NCI-H1436 (cell line): ENCODE measurements at regions not wholly inside any gene's neighbourhood (a gene's known extent, or its start where the extent isn't known, plus 50 kb on each side); places are given as distances from the start of the nearest gene placed in this dataset.

Experiments used
- DNase-seq: peaks from one replicate; lab custom pipeline; 2025; lab: John Stamatoyannopoulos, UW

- DNase-seq: peak; percentile 58
Observed at GRCh38 chr3:74347563-74348268, 266.7 kb downstream of the CNTN3 start.

- DNase-seq: no peak
Observed at GRCh38 chr3:74346896-74347295, 267.6 kb downstream of the CNTN3 start.

- DNase-seq: no peak
Observed at GRCh38 chr3:74345701-74346100, 268.8 kb downstream of the CNTN3 start.

GRCh38 chr3:74344865-74345440 is 269.5 kb downstream of the CNTN3 start:
- DNase-seq: no peak

GRCh38 chr3:74343391-74343790 is 271.1 kb downstream of the CNTN3 start:
- no peak for DNase-seq

- no peak for DNase-seq
Observed at GRCh38 chr3:74338998-74339397, 275.5 kb downstream of the CNTN3 start.

- DNase-seq: no peak
Observed at GRCh38 chr3:74332165-74332564, 282.3 kb downstream of the CNTN3 start.

GRCh38 chr3:74331711-74332110 is 282.7 kb downstream of the CNTN3 start:
- no peak for DNase-seq

GRCh38 chr3:74329096-74329495 is 285.4 kb downstream of the CNTN3 start:
- DNase-seq: no peak

- DNase-seq: no peak
Observed at GRCh38 chr3:74328435-74328834, 286.0 kb downstream of the CNTN3 start.

- no peak for DNase-seq
Observed at GRCh38 chr3:74315291-74315690, 299.2 kb downstream of the CNTN3 start.

- DNase-seq: no peak
Observed at GRCh38 chr3:74314696-74315095, 299.8 kb downstream of the CNTN3 start.

GRCh38 chr3:74309716-74310115 is 304.7 kb downstream of the CNTN3 start:
- DNase-seq: no peak

GRCh38 chr3:74304424-74304823 is 310.0 kb downstream of the CNTN3 start:
- no peak for DNase-seq

GRCh38 chr3:74303711-74304110 is 310.7 kb downstream of the CNTN3 start:
- DNase-seq: no peak

GRCh38 chr3:74302969-74303368 is 311.5 kb downstream of the CNTN3 start:
- no peak for DNase-seq

- DNase-seq: no peak
Observed at GRCh38 chr3:74302281-74302680, 312.2 kb downstream of the CNTN3 start.

- no peak for DNase-seq
Observed at GRCh38 chr3:74301056-74301455, 313.4 kb downstream of the CNTN3 start.

- no peak for DNase-seq
Observed at GRCh38 chr3:74295479-74295878, 319.0 kb downstream of the CNTN3 start.

- DNase-seq: no peak
Observed at GRCh38 chr3:74288761-74289160, 325.7 kb downstream of the CNTN3 start.

- no peak for DNase-seq
Observed at GRCh38 chr3:74287557-74287956, 326.9 kb downstream of the CNTN3 start.

- no peak for DNase-seq
Observed at GRCh38 chr3:74282202-74282601, 332.3 kb downstream of the CNTN3 start.

- DNase-seq: no peak
Observed at GRCh38 chr3:74281705-74282104, 332.8 kb downstream of the CNTN3 start.
